Hepatocyte (in vitro differentiated cells): ENCODE measurements at regions not wholly inside any gene's neighbourhood (a gene's known extent, or its start where the extent isn't known, plus 50 kb on each side); places are given as distances from the start of the nearest gene placed in this dataset.

Source experiments
- DNase-seq: peaks from one replicate; pipeline ENCODE4 v3.0.0-alpha.2; 2016; ENCODE audit warnings: low spot score
- H2AFZ ChIP-seq: fragments of 200-600 bp; sonication (generic); 2 replicates; pipeline ENCODE4 v1.6.0; 2016; ENCODE audit warnings: antibody characterized with exemption, mild to moderate bottlenecking
- H3K27ac ChIP-seq: fragments of 200-600 bp; sonication (generic); 2 replicates; pipeline ENCODE4 v1.5.1; 2016; ENCODE audit warnings: mild to moderate bottlenecking
- H3K27me3 ChIP-seq: fragments of 200-600 bp; sonication (generic); 2 replicates; pipeline ENCODE4 v1.6.1; 2016
- H3K36me3 ChIP-seq: fragments of 200-600 bp; sonication (generic); replicated peaks from 2 replicates; pipeline ENCODE4 v1.5.1; 2016; ENCODE audit warnings: low read depth; ENCODE audit not compliant: insufficient read depth
- H3K4me1 ChIP-seq: fragments of 200-600 bp; sonication (generic); 2 replicates; pipeline ENCODE4 v1.5.1; 2016; ENCODE audit warnings: mild to moderate bottlenecking, moderate library complexity; ENCODE audit not compliant: insufficient read depth
- H3K4me2 ChIP-seq: fragments of 200-600 bp; sonication (generic); 2 replicates; pipeline ENCODE4 v1.6.0; 2016
- H3K4me3 ChIP-seq: fragments of 200-600 bp; sonication (generic); 2 replicates; pipeline ENCODE4 v1.5.1; 2016; ENCODE audit warnings: mild to moderate bottlenecking
- H3K79me2 ChIP-seq: fragments of 200-600 bp; sonication (generic); 2 replicates; pipeline ENCODE4 v1.6.0; 2017; ENCODE audit warnings: mild to moderate bottlenecking
- H3K9me2 ChIP-seq: fragments of 200-600 bp; sonication (generic); replicated peaks from 2 replicates; pipeline ENCODE4 v1.6.0; 2017; ENCODE audit warnings: mild to moderate bottlenecking; ENCODE audit not compliant: insufficient read depth
- H3K9me3 ChIP-seq: fragments of 200-600 bp; sonication (generic); 2 replicates; pipeline ENCODE4 v1.5.1; 2016; ENCODE audit warnings: low read depth, mild to moderate bottlenecking
- H4K20me1 ChIP-seq: fragments of 200-600 bp; sonication (generic); 2 replicates; pipeline ENCODE4 v1.6.0; 2016; ENCODE audit warnings: mild to moderate bottlenecking; ENCODE audit not compliant: insufficient read depth, poor library complexity, severe bottlenecking
- EZH2 ChIP-seq: fragments of 200-600 bp; sonication (generic); IDR thresholded peaks from 2 replicates; pipeline ENCODE4 v1.6.1; 2016; ENCODE audit warnings: antibody characterized with exemption, mild to moderate bottlenecking, borderline replicate concordance
- EZH2phosphoT487 ChIP-seq: fragments of 200-600 bp; sonication (generic); IDR thresholded peaks from one replicate; pipeline ENCODE4 v1.6.1; 2018; ENCODE audit warnings: antibody characterized with exemption, mild to moderate bottlenecking, low read depth, moderate library complexity; ENCODE audit not compliant: unreplicated experiment, severe bottlenecking
- WGBS: methylation state at CpG from one replicate; pipeline ENCODE4 v1.1.6; 2016; ENCODE audit warnings: low lambda C conversion rate; ENCODE audit errors: missing lambda C conversion rate; 5-methylcytosine and 5-hydroxymethylcytosine counted together
- TF ChIP-seq, protein P1 (sequence below): fragments of 200-600 bp; sonication (generic); IDR thresholded peaks from 2 replicates; pipeline ENCODE4 v1.5.1; 2016; ENCODE audit warnings: antibody characterized with exemption, mild to moderate bottlenecking; ENCODE audit not compliant: poor library complexity

DNA sequence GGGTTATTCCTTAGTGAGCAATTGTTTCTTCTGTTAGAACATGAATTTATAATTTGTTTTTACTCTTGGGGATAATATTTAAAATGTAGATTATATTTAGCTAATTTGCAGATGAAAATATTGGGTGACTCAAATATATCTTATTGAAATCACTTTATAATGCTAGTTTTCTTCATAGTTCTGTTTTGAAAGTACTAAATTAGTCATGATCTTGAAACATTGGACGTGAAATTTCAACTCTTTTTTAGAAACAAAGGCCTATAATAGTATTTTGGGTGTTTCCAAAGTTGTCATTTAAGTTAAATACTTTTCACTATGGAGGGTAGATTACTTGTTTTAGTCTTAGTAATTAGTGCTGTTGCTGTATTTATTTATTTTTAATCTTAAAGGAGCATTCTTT lies 250.9 kb downstream of the UTRN start:
- Histone ChIP-seq H4K20me1 (no peaks in the 10 kb centered on the region), H3K4me1 (no peaks in the 10 kb centered on the region), H3K27ac (no peak overlapping the region), H2AFZ (no peak overlapping the region), H3K9me2 (no peaks in the 10 kb centered on the region), H3K27me3 (no peaks in the 10 kb centered on the region), H3K36me3 (no peaks in the 10 kb centered on the region), H3K9me3 (no peaks in the 10 kb centered on the region), H3K4me3 (no peak overlapping the region), H3K4me2 (no peak overlapping the region), H3K79me2 (no peaks in the 10 kb centered on the region)
- no peak for DNase-seq
- 95% methylated on average over 1 of the region's 1 CpG for WGBS
- TF ChIP-seq EZH2 (no peak), EZH2phosphoT487 (no peak)
- TF ChIP-seq, protein P1, sequence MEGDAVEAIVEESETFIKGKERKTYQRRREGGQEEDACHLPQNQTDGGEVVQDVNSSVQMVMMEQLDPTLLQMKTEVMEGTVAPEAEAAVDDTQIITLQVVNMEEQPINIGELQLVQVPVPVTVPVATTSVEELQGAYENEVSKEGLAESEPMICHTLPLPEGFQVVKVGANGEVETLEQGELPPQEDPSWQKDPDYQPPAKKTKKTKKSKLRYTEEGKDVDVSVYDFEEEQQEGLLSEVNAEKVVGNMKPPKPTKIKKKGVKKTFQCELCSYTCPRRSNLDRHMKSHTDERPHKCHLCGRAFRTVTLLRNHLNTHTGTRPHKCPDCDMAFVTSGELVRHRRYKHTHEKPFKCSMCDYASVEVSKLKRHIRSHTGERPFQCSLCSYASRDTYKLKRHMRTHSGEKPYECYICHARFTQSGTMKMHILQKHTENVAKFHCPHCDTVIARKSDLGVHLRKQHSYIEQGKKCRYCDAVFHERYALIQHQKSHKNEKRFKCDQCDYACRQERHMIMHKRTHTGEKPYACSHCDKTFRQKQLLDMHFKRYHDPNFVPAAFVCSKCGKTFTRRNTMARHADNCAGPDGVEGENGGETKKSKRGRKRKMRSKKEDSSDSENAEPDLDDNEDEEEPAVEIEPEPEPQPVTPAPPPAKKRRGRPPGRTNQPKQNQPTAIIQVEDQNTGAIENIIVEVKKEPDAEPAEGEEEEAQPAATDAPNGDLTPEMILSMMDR = no peak

DNA sequence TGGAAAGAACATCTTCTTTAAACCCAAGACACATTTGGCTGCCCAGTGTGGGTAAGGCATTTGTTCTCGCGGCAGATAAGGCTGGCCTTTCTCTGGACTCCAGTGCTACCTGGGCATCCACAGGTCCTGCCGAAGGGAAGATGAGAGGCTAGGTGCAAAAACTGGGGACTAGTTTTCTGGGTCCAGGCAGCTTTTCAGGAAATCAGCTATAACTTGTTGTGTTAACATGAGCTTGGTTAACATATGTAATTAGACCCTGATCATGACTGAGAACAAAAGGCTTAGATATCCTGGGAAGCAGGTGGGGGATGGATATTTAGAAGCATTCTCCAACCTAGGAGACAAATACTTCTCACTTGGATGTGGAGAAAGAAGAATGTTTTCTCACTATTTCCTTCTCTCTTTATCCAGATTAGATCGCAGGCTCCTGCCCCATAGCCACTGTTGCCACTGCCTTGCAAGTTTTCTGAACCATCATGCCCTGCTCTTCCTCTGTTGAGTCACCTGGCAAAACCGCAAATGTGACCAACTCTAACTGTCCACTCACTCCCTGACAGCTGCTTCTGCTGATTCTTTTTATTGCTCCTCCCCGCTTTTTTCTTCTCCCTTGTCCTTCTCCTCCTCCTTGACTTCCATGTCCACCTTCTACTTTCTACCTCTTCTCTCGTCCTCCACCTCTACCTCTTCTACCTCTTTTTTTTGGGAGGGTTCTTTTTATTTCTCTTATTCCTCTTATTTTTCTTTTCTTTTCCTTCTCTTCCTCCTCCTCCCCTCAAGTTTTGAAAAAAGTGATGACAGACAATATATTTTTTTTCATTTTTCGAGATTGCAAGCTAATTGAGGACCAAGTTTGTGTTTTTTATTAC lies 258.1 kb downstream of the UTRN start:
- H3K36me3 ChIP-seq = no peaks in the 10 kb centered on the region
- H3K27ac ChIP-seq = no peak overlapping the region
- TF ChIP-seq EZH2 = no peak
- TF ChIP-seq, protein P1 = no peak
- no peak for TF ChIP-seq EZH2phosphoT487
- WGBS = 96% methylated on average over 8 of the region's 8 CpGs
- H3K27me3 ChIP-seq = no peaks in the 10 kb centered on the region
- H2AFZ ChIP-seq = no peak overlapping the region
- H3K9me2 ChIP-seq = no peaks in the 10 kb centered on the region
- no peaks in the 10 kb centered on the region for H3K79me2 ChIP-seq
- H3K4me3 ChIP-seq = no peak overlapping the region
- no peaks in the 10 kb centered on the region for H3K4me1 ChIP-seq
- H4K20me1 ChIP-seq = no peaks in the 10 kb centered on the region
- DNase-seq = no peak
- H3K9me3 ChIP-seq = no peaks in the 10 kb centered on the region
- H3K4me2 ChIP-seq = no peak overlapping the region

DNA sequence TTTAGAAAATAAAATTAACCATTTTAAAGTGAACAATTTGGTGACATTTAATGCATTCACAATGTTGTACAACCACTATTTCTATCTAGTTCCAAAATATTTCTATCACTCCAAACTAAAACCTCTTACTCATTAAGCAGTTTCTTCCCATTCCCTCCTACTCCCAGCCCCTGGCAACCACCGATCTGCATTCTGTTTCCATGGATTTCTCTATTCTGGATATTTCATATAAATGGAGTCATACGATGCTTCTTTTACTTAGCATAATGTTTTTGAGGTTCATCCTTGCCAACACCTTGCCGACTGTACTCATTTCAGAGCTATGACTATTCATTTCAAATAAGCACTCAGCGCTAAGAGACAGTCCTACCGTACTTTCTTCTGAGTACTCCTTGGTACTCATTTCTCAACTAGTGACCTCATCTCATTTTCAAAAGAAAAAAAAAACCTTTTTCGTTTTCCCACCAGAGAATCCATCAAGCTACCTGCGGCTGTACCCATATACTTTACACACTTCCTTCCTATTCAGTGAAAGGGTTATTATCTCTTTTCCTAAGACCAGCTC lies 259.2 kb downstream of the UTRN start:
- no peaks in the 10 kb centered on the region for H3K9me2 ChIP-seq
- no peaks in the 10 kb centered on the region for H3K27me3 ChIP-seq
- H3K4me2 ChIP-seq = no peak overlapping the region
- no peak overlapping the region for H3K27ac ChIP-seq
- WGBS = 96% methylated on average over 7 of the region's 7 CpGs
- H3K79me2 ChIP-seq = no peaks in the 10 kb centered on the region
- H3K4me1 ChIP-seq = no peaks in the 10 kb centered on the region
- TF ChIP-seq EZH2 (no peak), EZH2phosphoT487 (no peak)
- TF ChIP-seq, protein P1 = no peak
- no peak overlapping the region for H2AFZ ChIP-seq
- no peaks in the 10 kb centered on the region for H3K36me3 ChIP-seq
- no peaks in the 10 kb centered on the region for H4K20me1 ChIP-seq
- no peaks in the 10 kb centered on the region for H3K9me3 ChIP-seq
- no peak for DNase-seq
- H3K4me3 ChIP-seq = no peak overlapping the region
